Nephron (organoid): ENCODE measurements at regions not wholly inside any gene's neighbourhood (a gene's known extent, or its start where the extent isn't known, plus 50 kb on each side); places are given as distances from the start of the nearest gene placed in this dataset.
"Not testable (repeated sequence)": the region's sequence is repeated elsewhere in the genome, so short reads cannot be mapped to it uniquely, and the experiment has no call there.

Experiments
- H3K27ac Mint-ChIP-seq, 3 experiments: 2 replicates each; pipeline ENCODE4 v1.8.0; 2020; ENCODE audit warnings: mixed read lengths in 3 of 3, mild to moderate bottlenecking in 2 of 3, moderate library complexity in 1 of 3
- H3K27me3 Mint-ChIP-seq: 2 replicates; pipeline ENCODE4 v1.8.0; 2021; ENCODE audit warnings: low read depth, mild to moderate bottlenecking, moderate library complexity, mixed read lengths
- H3K36me3 Mint-ChIP-seq: 2 replicates; pipeline ENCODE4 v1.8.0; 2020; ENCODE audit warnings: low read depth, mixed read lengths
- H3K4me1 Mint-ChIP-seq: 2 replicates; pipeline ENCODE4 v1.8.0; 2020; ENCODE audit warnings: mixed read lengths
- H3K4me3 Mint-ChIP-seq, 3 experiments: 2 replicates each; pipeline ENCODE4 v1.8.0; 2020; ENCODE audit warnings: mild to moderate bottlenecking in 3 of 3, mixed read lengths in 3 of 3, moderate library complexity in 2 of 3
- H3K9me3 Mint-ChIP-seq: 2 replicates; pipeline ENCODE4 v1.8.0; 2020; ENCODE audit warnings: mixed read lengths
- TF ChIP-seq, protein P1 (sequence below), 3 experiments: fragments of 200-600 bp; sonication (generic); IDR thresholded peaks; one replicate each; pipeline ENCODE4 v1.5.0; 2021; ENCODE audit warnings: antibody characterized with exemption in 3 of 3; ENCODE audit not compliant: unreplicated experiment in 3 of 3

DNA sequence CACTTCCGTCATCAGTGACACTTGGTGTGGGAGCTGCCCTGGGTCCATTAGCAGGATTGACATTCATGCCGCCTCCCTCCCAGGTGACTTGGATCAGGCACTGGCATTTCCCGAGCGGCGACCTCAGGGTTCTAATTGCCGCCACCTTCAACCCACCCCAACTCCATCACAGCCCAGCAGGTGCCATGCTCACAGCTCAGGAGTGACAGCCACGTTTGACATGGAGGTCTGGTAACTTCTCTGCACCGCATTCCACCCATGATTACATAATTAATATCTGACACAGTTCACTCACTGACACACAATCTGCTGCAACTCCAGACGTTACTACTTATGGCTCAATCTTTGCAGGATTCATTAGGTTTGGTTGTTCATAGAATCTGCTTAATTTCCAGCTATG is 450.9 kb upstream of the MYT1L start:
- H3K27ac Mint-ChIP-seq: no peak overlapping the region
- H3K27me3 Mint-ChIP-seq: peaks cover 28% of the 10 kb centered on the region
- peaks cover 10% of the 10 kb centered on the region for H3K9me3 Mint-ChIP-seq
- no peaks in the 10 kb centered on the region for H3K36me3 Mint-ChIP-seq
- H3K4me3 Mint-ChIP-seq: no peak overlapping the region
- H3K4me1 Mint-ChIP-seq: no peaks in the 10 kb centered on the region
- TF ChIP-seq, protein P1, sequence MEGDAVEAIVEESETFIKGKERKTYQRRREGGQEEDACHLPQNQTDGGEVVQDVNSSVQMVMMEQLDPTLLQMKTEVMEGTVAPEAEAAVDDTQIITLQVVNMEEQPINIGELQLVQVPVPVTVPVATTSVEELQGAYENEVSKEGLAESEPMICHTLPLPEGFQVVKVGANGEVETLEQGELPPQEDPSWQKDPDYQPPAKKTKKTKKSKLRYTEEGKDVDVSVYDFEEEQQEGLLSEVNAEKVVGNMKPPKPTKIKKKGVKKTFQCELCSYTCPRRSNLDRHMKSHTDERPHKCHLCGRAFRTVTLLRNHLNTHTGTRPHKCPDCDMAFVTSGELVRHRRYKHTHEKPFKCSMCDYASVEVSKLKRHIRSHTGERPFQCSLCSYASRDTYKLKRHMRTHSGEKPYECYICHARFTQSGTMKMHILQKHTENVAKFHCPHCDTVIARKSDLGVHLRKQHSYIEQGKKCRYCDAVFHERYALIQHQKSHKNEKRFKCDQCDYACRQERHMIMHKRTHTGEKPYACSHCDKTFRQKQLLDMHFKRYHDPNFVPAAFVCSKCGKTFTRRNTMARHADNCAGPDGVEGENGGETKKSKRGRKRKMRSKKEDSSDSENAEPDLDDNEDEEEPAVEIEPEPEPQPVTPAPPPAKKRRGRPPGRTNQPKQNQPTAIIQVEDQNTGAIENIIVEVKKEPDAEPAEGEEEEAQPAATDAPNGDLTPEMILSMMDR (IDR thresholded peaks at IDR 0.05; ENCODE audit: unreplicated experiment in 3 of 3): no peak

DNA sequence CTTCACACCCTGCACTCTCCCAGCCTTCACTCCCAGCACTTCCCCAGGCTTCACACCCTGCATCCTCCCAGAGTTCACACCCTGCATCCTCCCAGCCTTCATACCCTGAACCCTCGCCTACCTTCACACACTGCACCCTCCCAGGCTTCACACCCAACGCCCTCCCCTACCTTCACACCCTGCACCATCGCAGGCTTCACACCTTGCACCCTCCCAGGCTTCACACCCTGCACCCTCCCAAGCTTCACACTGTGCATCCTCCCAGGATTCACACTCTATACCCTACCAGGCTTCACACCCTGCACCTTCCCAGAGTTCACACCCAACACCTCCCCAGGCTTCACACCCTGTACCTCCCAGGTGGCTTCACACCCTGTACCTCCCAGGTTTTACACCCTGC is 448.7 kb upstream of the MYT1L start:
- Mint-ChIP-seq H3K9me3 (peaks cover 10% of the 10 kb centered on the region), H3K4me1 (peaks cover 3% of the 10 kb centered on the region), H3K27ac (no peak overlapping the region), H3K4me3 (no peak overlapping the region), H3K36me3 (no peaks in the 10 kb centered on the region), H3K27me3 (peaks cover 30% of the 10 kb centered on the region)
- TF ChIP-seq, protein P1 (IDR thresholded peaks at IDR 0.05; ENCODE audit: unreplicated experiment in 3 of 3): no peak

DNA sequence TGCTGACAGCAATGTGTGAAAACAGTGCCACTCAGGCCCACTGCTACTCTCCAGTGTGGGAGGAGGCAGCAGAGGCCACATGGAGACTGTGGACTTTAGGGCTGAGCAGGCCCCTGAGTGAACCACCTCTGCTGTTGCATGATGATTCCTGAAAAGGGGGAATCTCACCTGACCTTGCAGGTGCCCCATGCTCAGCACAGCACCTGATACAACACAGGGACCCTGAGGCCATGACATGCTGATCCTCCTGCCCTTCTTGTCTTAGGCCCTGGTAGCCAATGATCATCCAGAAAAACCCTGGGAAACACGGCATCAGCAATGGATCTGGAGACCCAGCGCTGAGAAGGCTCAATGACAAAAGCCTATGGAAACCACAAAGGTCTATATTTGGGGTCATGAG is 446.8 kb upstream of the MYT1L start:
- Mint-ChIP-seq H3K4me3 (no peak overlapping the region), H3K27me3 (peaks cover 39% of the 10 kb centered on the region)

DNA sequence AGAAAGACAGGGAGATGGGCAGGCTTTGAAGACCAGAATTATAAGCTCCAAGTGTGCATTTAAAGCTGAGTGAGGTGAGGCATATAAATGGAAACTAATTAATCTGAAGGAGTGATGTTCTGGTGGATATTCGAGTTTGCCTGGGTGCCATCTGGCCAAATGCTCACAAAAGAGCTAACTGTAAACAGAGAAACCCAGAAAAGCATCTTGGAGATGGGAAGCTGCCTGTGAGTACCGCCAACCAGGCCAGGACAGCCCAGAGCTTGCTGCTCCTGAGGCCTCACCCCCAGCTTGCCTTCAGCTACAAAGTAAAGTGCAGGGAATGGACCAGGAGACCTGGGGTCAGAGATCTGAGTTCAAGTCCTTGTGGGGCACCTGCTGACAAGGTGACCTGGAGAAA is 446.1 kb upstream of the MYT1L start:
- Mint-ChIP-seq H3K27me3 (peaks cover 36% of the 10 kb centered on the region), H3K27ac (no peak overlapping the region), H3K36me3 (no peaks in the 10 kb centered on the region), H3K4me3 (no peak overlapping the region), H3K4me1 (peaks cover 6% of the 10 kb centered on the region), H3K9me3 (peaks cover 10% of the 10 kb centered on the region)
- TF ChIP-seq, protein P1 (IDR thresholded peaks at IDR 0.05; ENCODE audit: unreplicated experiment in 3 of 3): no peak

More for the DNA sequence above, 446.8 kb upstream of the MYT1L start:
- H3K27ac Mint-ChIP-seq: no peak overlapping the region
- TF ChIP-seq, protein P1 (IDR thresholded peaks at IDR 0.05; ENCODE audit: unreplicated experiment in 3 of 3): no peak
- H3K36me3 Mint-ChIP-seq: no peaks in the 10 kb centered on the region
- H3K9me3 Mint-ChIP-seq: peaks cover 10% of the 10 kb centered on the region
- H3K4me1 Mint-ChIP-seq: peaks cover 6% of the 10 kb centered on the region

DNA sequence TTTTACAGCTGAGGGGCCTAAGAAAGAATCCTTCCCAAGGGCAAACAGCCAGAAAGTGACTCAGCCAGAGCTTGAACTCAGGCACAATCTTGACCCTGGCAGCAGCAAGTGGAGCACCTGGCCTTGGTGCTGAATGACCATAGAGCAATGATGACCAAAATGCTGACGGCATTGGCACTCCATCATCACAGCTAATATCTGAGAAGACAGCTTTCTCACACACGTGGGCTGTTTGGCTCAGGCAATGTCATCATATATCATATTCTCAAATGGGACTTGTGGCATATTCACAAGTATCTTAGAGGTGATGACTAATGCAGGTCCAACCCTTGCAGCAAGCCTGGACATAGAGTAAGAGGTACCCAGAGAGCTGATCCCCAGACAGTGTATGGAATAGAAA is 443.9 kb upstream of the MYT1L start:
- Mint-ChIP-seq H3K9me3 (peaks cover 3% of the 10 kb centered on the region), H3K4me3 (no peak overlapping the region), H3K27ac (no peak overlapping the region), H3K27me3 (peaks cover 28% of the 10 kb centered on the region), H3K4me1 (peaks cover 13% of the 10 kb centered on the region), H3K36me3 (no peaks in the 10 kb centered on the region)
- TF ChIP-seq, protein P1 (IDR thresholded peaks at IDR 0.05; ENCODE audit: unreplicated experiment in 3 of 3): no peak

DNA sequence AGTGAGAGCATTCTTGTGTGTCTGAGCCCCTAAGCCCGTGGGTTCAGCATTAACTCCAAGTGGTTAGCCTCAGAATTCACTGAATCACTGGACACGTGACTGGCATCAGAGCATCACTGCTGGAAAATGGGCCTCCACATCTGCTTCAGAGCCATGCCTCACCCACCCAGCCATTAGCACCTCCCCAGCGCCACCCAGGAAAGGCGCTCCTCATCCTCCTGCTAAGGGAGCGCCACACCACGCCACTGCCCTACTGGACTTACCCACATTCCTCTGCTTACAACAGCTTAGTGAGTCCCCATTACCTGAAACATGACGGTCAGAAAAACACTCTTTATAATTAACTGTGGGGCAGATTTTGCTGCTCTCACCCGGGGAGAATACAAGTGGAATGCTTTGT is 442.6 kb upstream of the MYT1L start:
- TF ChIP-seq, protein P1 (IDR thresholded peaks at IDR 0.05; ENCODE audit: unreplicated experiment in 3 of 3): no peak
- no peak overlapping the region for H3K4me3 Mint-ChIP-seq
- no peak overlapping the region for H3K27ac Mint-ChIP-seq
- no peaks in the 10 kb centered on the region for H3K36me3 Mint-ChIP-seq
- H3K9me3 Mint-ChIP-seq: no peaks in the 10 kb centered on the region
- H3K27me3 Mint-ChIP-seq: peaks cover 28% of the 10 kb centered on the region
- H3K4me1 Mint-ChIP-seq: peaks cover 19% of the 10 kb centered on the region

DNA sequence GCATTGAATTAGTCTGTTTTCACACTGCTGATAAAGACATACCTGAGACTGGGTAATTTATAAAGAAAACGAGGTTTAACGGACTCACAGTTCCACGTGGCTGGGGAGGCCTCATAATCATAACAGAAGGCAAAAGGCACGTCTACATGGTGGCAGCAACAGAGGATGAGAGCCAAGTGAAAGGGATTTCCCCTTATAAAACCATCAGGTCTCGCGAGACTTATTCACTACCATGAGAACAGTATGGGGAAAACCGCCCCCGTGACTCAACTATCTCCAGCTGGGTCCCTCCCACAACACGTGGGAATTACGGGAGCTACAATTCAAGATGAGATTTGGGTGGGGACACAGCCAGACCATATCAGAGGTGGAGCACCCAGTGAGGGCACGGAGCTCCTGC is 442.0 kb upstream of the MYT1L start:
- Mint-ChIP-seq H3K4me1 (peaks cover 19% of the 10 kb centered on the region), H3K27me3 (peaks cover 26% of the 10 kb centered on the region)
- not testable (repeated sequence) for H3K36me3 Mint-ChIP-seq, H3K9me3 Mint-ChIP-seq, H3K27ac Mint-ChIP-seq, H3K4me3 Mint-ChIP-seq
